SK-N-SH treated with all-trans-retinoic acid at 6 μM for 48 hours (cell line): ENCODE measurements at regions not wholly inside any gene's neighbourhood (a gene's known extent, or its start where the extent isn't known, plus 50 kb on each side); places are given as distances from the start of the nearest gene placed in this dataset.

Experiments used
- ATAC-seq: fragments of 200-7000 bp; cut with Tn5 transposase; 3 replicates; pipeline ENCODE4 v1.9.1; 2020; ENCODE audit warnings: mild to moderate bottlenecking, moderate library complexity
- ARNTL ChIP-seq: fragments of 450-650 bp; formaldehyde crosslinking; IDR thresholded peaks from 2 replicates; pipeline ENCODE4 v1.5.0; 2020; ENCODE audit warnings: low read depth, mild to moderate bottlenecking, moderate library complexity, borderline replicate concordance
- BACH2 ChIP-seq: fragments of 250-450 bp; sonication (Bioruptor Pico); IDR thresholded peaks from 2 replicates; pipeline ENCODE4 v1.9.0; 2021; ENCODE audit warnings: mild to moderate bottlenecking, borderline replicate concordance
- CSDC2 ChIP-seq: fragments of 250-450 bp; sonication (Bioruptor Pico); IDR thresholded peaks from 2 replicates; pipeline ENCODE4 v1.5.0; 2020; ENCODE audit warnings: mild to moderate bottlenecking, moderate library complexity
- ESRRG ChIP-seq: fragments of 250-450 bp; sonication (Bioruptor Pico); IDR thresholded peaks from 2 replicates; pipeline ENCODE4 v1.6.1; 2021; ENCODE audit warnings: mild to moderate bottlenecking
- GLIS3 ChIP-seq: fragments of 250-450 bp; sonication (Bioruptor Pico); IDR thresholded peaks from 2 replicates; pipeline ENCODE4 v1.5.0; 2020; ENCODE audit warnings: mild to moderate bottlenecking, moderate library complexity
- ISL1 ChIP-seq: fragments of 250-450 bp; sonication (Bioruptor Pico); IDR thresholded peaks from 2 replicates; pipeline ENCODE4 v2.1.2; 2022; ENCODE audit warnings: mild to moderate bottlenecking, moderate library complexity
- PATZ1 ChIP-seq: fragments of 250-450 bp; sonication (Bioruptor Pico); IDR thresholded peaks from 2 replicates; pipeline ENCODE4 v1.8.0; 2020; ENCODE audit warnings: mild to moderate bottlenecking, moderate library complexity, borderline replicate concordance
- POU6F1 ChIP-seq: fragments of 250-450 bp; sonication (Bioruptor Pico); IDR thresholded peaks from 2 replicates; pipeline ENCODE4 v1.8.0; 2021; ENCODE audit warnings: low read depth, mild to moderate bottlenecking, moderate library complexity, borderline replicate concordance
- RARB ChIP-seq: fragments of 250-450 bp; sonication (Bioruptor Pico); IDR thresholded peaks from 2 replicates; pipeline ENCODE4 v1.8.0; 2021; ENCODE audit warnings: mild to moderate bottlenecking, moderate library complexity
- SNAI2 ChIP-seq: fragments of 250-450 bp; sonication (Bioruptor Pico); IDR thresholded peaks from 2 replicates; pipeline ENCODE4 v1.5.0; 2020; ENCODE audit warnings: mild to moderate bottlenecking, moderate library complexity
- TCF4 ChIP-seq: fragments of 250-450 bp; sonication (Bioruptor Pico); IDR thresholded peaks from 2 replicates; pipeline ENCODE4 v1.8.0; 2021; ENCODE audit warnings: mild to moderate bottlenecking, moderate library complexity, borderline replicate concordance
- TOX ChIP-seq: fragments of 250-450 bp; sonication (Bioruptor Pico); IDR thresholded peaks from 2 replicates; pipeline ENCODE4 v1.8.0; 2021; ENCODE audit warnings: mild to moderate bottlenecking, moderate library complexity, borderline replicate concordance
- TSHZ2 ChIP-seq: fragments of 250-450 bp; sonication (Bioruptor Pico); IDR thresholded peaks from 2 replicates; pipeline ENCODE4 v1.5.0; 2020; ENCODE audit warnings: mild to moderate bottlenecking, moderate library complexity
- ZC3H10 ChIP-seq: fragments of 250-450 bp; sonication (Bioruptor Pico); IDR thresholded peaks from 2 replicates; pipeline ENCODE4 v1.5.1; 2021; ENCODE audit warnings: mild to moderate bottlenecking, moderate library complexity
- ZFP3 ChIP-seq: fragments of 250-450 bp; sonication (Bioruptor Pico); IDR thresholded peaks from 2 replicates; pipeline ENCODE4 v1.5.0; 2020; ENCODE audit warnings: mild to moderate bottlenecking, moderate library complexity
- ZFP30 ChIP-seq: fragments of 450-650 bp; formaldehyde crosslinking; IDR thresholded peaks from 2 replicates; pipeline ENCODE4 v1.5.0; 2022; ENCODE audit warnings: mild to moderate bottlenecking, moderate library complexity
- ZNF565 ChIP-seq: fragments of 450-650 bp; formaldehyde crosslinking; conservative IDR thresholded peaks from 2 replicates; pipeline ENCODE4 v1.5.0; 2020; ENCODE audit warnings: low read depth, mild to moderate bottlenecking, moderate library complexity
- ZNF70 ChIP-seq: fragments of 450-650 bp; formaldehyde crosslinking; IDR thresholded peaks from 2 replicates; pipeline ENCODE4 v1.5.0; 2020; ENCODE audit warnings: mild to moderate bottlenecking, moderate library complexity
- ZNF8 ChIP-seq: fragments of 450-650 bp; formaldehyde crosslinking; IDR thresholded peaks from 2 replicates; pipeline ENCODE4 v1.5.0; 2020; ENCODE audit warnings: mild to moderate bottlenecking, moderate library complexity
- TF ChIP-seq, protein P1 (sequence below): fragments of 250-450 bp; sonication (Bioruptor Pico); IDR thresholded peaks from 2 replicates; pipeline ENCODE4 v1.5.1; 2020; ENCODE audit warnings: low read depth, mild to moderate bottlenecking, moderate library complexity

DNA sequence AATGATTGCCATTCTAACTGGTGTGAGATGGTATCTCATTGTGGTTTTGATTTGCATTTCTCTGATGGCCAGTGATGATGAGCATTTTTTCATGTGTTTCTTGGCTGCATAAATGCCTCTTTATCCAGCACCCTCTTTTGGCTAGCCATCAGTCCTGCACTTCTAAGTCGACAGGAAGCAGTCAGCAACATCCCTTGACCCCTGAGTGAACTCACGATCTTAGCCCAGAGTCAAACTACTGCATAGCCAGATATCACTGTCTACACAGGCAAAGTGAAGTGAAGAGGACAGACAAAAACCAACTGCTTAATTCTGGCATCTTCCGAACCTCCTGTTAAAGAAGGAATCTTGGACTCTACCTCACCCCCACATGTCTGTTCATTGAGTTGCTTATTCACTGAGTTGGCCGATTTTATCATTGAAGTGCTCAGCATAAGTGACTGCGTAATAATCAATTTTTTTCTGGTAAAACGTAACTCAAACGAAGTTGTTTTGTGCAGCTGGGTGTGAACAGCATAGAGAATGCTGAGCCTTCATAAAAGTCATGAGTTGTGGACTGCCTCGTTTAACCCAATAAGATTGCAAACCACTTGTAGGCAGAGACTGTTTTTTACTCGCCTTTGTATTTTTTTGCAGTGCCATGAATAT lies 304.2 kb downstream of the COG6 start:
- ATAC-seq: no peak
- TF ChIP-seq PATZ1 (no peak), TOX (CRISPR knock-in tag) (no peak), ZFP30 (CRISPR knock-in tag) (no peak), TSHZ2 (no peak), ESRRG (CRISPR knock-in tag) (no peak), ZFP3 (no peak), GLIS3 (no peak)
- TF ChIP-seq, all 23 proteins: peak for 0

GRCh38 chr13:39960191-39960590 lies 304.7 kb downstream of the COG6 start:
- ATAC-seq: no peak
- TF ChIP-seq TCF4 (CRISPR knock-in tag) (no peak), ISL1 (CRISPR knock-in tag) (no peak), ZNF565 (no peak), ZFP30 (CRISPR knock-in tag) (no peak), TSHZ2 (no peak), ARNTL (CRISPR knock-in tag) (no peak), ZNF70 (no peak), BACH2 (no peak), CSDC2 (CRISPR knock-in tag) (no peak), GLIS3 (no peak), TOX (CRISPR knock-in tag) (no peak), ZFP3 (no peak), ESRRG (CRISPR knock-in tag) (no peak), SNAI2 (CRISPR knock-in tag) (no peak)
- TF ChIP-seq, protein P1, sequence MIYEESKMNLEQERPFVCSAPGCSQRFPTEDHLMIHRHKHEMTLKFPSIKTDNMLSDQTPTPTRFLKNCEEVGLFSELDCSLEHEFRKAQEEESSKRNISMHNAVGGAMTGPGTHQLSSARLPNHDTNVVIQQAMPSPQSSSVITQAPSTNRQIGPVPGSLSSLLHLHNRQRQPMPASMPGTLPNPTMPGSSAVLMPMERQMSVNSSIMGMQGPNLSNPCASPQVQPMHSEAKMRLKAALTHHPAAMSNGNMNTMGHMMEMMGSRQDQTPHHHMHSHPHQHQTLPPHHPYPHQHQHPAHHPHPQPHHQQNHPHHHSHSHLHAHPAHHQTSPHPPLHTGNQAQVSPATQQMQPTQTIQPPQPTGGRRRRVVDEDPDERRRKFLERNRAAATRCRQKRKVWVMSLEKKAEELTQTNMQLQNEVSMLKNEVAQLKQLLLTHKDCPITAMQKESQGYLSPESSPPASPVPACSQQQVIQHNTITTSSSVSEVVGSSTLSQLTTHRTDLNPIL: no peak

- TF ChIP-seq POU6F1 (no peak), ARNTL (CRISPR knock-in tag) (no peak), CSDC2 (CRISPR knock-in tag) (no peak), TOX (CRISPR knock-in tag) (no peak), TCF4 (CRISPR knock-in tag) (no peak), ZNF565 (no peak), ZNF8 (no peak), RARB (CRISPR knock-in tag) (no peak), ZC3H10 (CRISPR knock-in tag) (no peak), TSHZ2 (no peak), SNAI2 (CRISPR knock-in tag) (no peak)
- no peak for ATAC-seq
Observed at GRCh38 chr13:39961036-39961435, 305.6 kb downstream of the COG6 start.
